KMS-11 (cell line): ENCODE measurements at regions not wholly inside any gene's neighbourhood (a gene's known extent, or its start where the extent isn't known, plus 50 kb on each side); places are given as distances from the start of the nearest gene placed in this dataset.

ENCODE experiments used
- H2AFZ ChIP-seq: fragments of 200-600 bp; sonication (generic); 2 replicates; pipeline ENCODE4 v1.6.1; 2016; ENCODE audit warnings: antibody characterized with exemption, mixed run types, low read depth
- H3K27ac ChIP-seq: fragments of 200-600 bp; sonication (generic); 2 replicates; pipeline ENCODE4 v1.6.1; 2016; ENCODE audit warnings: mild to moderate bottlenecking, mixed run types
- H3K27me3 ChIP-seq: fragments of 200-600 bp; sonication (generic); 2 replicates; pipeline ENCODE4 v1.6.1; 2017; ENCODE audit warnings: mild to moderate bottlenecking, low read depth, mixed run types, moderate library complexity; ENCODE audit not compliant: insufficient read depth
- H3K36me3 ChIP-seq: fragments of 200-600 bp; sonication (generic); 2 replicates; pipeline ENCODE4 v1.6.1; 2017; ENCODE audit warnings: mild to moderate bottlenecking, mixed run types; ENCODE audit not compliant: insufficient read depth
- H3K4me1 ChIP-seq: fragments of 200-600 bp; sonication (generic); 2 replicates; pipeline ENCODE4 v1.6.1; 2016; ENCODE audit warnings: mild to moderate bottlenecking, low read depth, mixed run types; ENCODE audit not compliant: poor library complexity, severe bottlenecking
- H3K4me2 ChIP-seq: fragments of 200-600 bp; sonication (generic); 2 replicates; pipeline ENCODE4 v1.7.0; 2016; ENCODE audit warnings: mild to moderate bottlenecking, mixed run types
- H3K4me3 ChIP-seq: fragments of 200-600 bp; sonication (generic); IDR thresholded peaks from 2 replicates; pipeline ENCODE4 v1.6.1; 2017; ENCODE audit warnings: low read depth, low read length, mixed read lengths; ENCODE audit not compliant: insufficient read depth
- H3K79me2 ChIP-seq: fragments of 200-600 bp; sonication (generic); 2 replicates; pipeline ENCODE4 v1.6.1; 2016; ENCODE audit warnings: low read depth, mixed run types; ENCODE audit not compliant: insufficient read depth
- H3K9ac ChIP-seq: fragments of 200-600 bp; sonication (generic); 2 replicates; pipeline ENCODE4 v1.6.1; 2016; ENCODE audit warnings: mild to moderate bottlenecking, mixed run types
- H4K20me1 ChIP-seq: fragments of 200-600 bp; sonication (generic); 2 replicates; pipeline ENCODE4 v1.6.1; 2016; ENCODE audit warnings: mild to moderate bottlenecking, mixed run types; ENCODE audit not compliant: insufficient read depth
- TF ChIP-seq, protein P1 (sequence below): fragments of 200-600 bp; sonication (generic); conservative IDR thresholded peaks from 2 replicates; pipeline ENCODE4 v1.6.1; 2017; ENCODE audit warnings: low read depth, mild to moderate bottlenecking, antibody characterized with exemption, low read length, moderate library complexity, mixed read lengths

DNA sequence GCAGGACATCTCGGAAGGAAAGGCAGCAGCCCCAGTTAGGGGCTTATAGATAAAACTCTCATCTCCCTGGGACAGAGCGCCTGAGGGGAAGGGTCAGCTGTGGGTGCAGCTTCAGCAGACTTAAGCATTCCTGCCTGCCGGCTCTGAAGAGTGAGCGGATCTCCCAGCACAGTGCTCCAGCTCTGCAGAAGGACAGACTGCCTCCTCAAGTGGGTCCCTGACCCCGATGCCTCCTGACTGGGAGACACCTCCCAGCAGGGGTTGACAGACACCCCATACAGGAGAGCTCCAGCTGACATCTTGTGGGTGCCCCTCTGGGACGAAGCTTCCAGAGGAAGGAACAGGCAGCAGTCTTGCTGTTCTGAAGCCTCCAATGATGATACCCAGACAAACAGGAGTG is 117.1 kb upstream of the POT1 start:
- Histone ChIP-seq H3K79me2 (no peaks in the 10 kb centered on the region), H3K4me1 (no peaks in the 10 kb centered on the region), H3K27ac (no peak overlapping the region), H3K27me3 (no peaks in the 10 kb centered on the region), H3K4me2 (no peak overlapping the region), H3K9ac (no peak overlapping the region), H2AFZ (no peak overlapping the region), H4K20me1 (no peaks in the 10 kb centered on the region), H3K36me3 (no peaks in the 10 kb centered on the region), H3K4me3 (no peak overlapping the region)
- TF ChIP-seq, protein P1, sequence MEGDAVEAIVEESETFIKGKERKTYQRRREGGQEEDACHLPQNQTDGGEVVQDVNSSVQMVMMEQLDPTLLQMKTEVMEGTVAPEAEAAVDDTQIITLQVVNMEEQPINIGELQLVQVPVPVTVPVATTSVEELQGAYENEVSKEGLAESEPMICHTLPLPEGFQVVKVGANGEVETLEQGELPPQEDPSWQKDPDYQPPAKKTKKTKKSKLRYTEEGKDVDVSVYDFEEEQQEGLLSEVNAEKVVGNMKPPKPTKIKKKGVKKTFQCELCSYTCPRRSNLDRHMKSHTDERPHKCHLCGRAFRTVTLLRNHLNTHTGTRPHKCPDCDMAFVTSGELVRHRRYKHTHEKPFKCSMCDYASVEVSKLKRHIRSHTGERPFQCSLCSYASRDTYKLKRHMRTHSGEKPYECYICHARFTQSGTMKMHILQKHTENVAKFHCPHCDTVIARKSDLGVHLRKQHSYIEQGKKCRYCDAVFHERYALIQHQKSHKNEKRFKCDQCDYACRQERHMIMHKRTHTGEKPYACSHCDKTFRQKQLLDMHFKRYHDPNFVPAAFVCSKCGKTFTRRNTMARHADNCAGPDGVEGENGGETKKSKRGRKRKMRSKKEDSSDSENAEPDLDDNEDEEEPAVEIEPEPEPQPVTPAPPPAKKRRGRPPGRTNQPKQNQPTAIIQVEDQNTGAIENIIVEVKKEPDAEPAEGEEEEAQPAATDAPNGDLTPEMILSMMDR: no peak

DNA sequence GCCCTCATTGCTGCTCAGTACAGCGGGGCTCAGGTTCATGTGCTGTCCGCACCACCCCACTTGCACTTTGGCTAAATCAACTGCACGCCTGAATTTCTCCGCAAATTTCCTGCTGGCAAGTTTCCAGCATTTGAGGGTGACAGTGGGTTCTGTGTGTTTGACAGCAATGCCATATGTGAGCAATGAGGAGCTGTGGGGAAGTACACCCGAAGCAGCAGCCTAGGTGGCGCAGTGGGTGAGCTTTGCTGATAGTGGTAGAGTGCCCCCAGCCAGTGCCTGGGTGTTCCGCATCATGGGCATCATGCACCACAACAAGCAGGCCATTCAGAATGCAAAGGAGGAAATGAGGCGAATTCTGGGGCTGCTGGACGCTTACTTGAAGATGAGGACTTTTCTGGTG is 103.9 kb upstream of the POT1 start:
- Histone ChIP-seq H3K4me3 (no peak overlapping the region), H3K27ac (no peak overlapping the region), H3K79me2 (no peaks in the 10 kb centered on the region), H4K20me1 (no peaks in the 10 kb centered on the region), H3K4me1 (no peaks in the 10 kb centered on the region), H3K4me2 (no peak overlapping the region), H3K36me3 (no peaks in the 10 kb centered on the region), H3K27me3 (no peaks in the 10 kb centered on the region), H2AFZ (no peak overlapping the region), H3K9ac (no peak overlapping the region)
- TF ChIP-seq, protein P1: no peak

DNA sequence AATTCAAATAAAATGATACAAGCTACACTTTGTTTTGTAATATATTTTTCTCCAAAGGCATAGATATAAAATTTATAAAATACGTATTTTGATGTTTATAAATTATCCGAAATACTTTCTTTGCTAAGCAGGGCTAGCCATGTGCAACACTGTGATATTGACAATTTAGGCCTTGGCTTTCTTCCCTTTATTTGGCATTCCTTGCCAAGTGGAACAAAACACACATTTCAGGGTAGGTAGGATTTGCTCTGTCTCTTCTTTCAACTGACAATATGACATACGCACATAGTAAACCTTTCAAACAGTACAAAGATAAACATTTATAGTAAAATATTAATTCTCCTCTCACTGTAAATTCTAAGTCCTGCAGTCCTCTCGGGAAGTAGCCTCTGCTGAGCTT is 103.3 kb upstream of the POT1 start:
- Histone ChIP-seq H3K79me2 (no peaks in the 10 kb centered on the region), H3K27ac (no peak overlapping the region), H3K9ac (no peak overlapping the region), H3K4me3 (no peak overlapping the region), H3K4me2 (no peak overlapping the region), H3K4me1 (no peaks in the 10 kb centered on the region), H4K20me1 (no peaks in the 10 kb centered on the region), H2AFZ (no peak overlapping the region), H3K36me3 (no peaks in the 10 kb centered on the region), H3K27me3 (no peaks in the 10 kb centered on the region)
- TF ChIP-seq, protein P1: no peak

DNA sequence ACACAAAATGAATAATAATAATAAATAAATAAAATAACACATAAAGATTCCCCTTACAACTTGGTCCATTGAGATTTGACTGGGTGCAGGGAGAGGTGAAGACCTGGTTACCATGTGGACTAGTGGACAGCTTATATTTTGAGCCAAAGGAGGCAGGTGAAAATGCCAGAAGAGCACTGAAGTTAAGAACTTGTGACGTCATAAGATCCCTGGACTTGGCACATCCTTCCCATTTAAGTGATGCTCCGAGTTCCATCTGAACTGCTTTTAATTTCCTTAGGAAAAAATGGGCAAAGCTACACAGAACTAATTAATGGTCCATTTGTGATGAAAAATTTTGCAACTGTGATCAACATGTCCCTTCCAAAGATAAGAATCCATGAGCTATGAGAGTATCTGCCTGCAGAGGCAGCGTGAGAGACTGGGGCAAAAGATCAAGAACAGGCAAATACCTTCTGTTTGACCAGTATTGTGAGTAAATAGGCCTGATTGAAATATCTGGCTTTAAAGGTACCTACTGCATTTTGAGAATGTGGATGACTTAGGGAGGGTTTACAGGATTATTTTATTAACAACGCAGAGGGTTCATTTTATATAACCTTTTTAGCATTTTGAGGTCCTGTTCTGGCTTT is 101.2 kb upstream of the POT1 start:
- H3K9ac ChIP-seq: no peak overlapping the region
- H3K4me1 ChIP-seq: no peaks in the 10 kb centered on the region
- no peak overlapping the region for H3K4me2 ChIP-seq
- H4K20me1 ChIP-seq: no peaks in the 10 kb centered on the region
- H2AFZ ChIP-seq: no peak overlapping the region
- no peaks in the 10 kb centered on the region for H3K27me3 ChIP-seq
- H3K27ac ChIP-seq: no peak overlapping the region
- TF ChIP-seq, protein P1: no peak
- no peak overlapping the region for H3K4me3 ChIP-seq
- H3K79me2 ChIP-seq: no peaks in the 10 kb centered on the region
- no peaks in the 10 kb centered on the region for H3K36me3 ChIP-seq
